ENCODE measurements at regions not wholly inside any gene's neighbourhood (a gene's known extent, or its start where the extent isn't known, plus 50 kb on each side); places are given as distances from the start of the nearest gene placed in this dataset.
A peak's percentile ranks its signal among the peaks of the same experiment; 100 is the strongest.

GRCh38 chr12:9342614-9343353 is 134.6 kb upstream of the PZP start (continued):
- no peak; the same call in 1 of the 2 replicates for TF ChIP-seq PRDM10 (CRISPR knock-in tag; IDR thresholded peaks at IDR 0.05; ENCODE audit: low read depth)
- TF ChIP-seq PPARG (CRISPR knock-in tag; conservative IDR thresholded peaks at IDR 0.05), result peak; percentile 93
- peak; percentile 51; the same call in 1 of the 2 replicates for TF ChIP-seq KDM3A (CRISPR knock-in tag; IDR thresholded peaks at IDR 0.05; ENCODE audit: low read depth)
- TF ChIP-seq TRIM24 (CRISPR knock-in tag; IDR thresholded peaks at IDR 0.05), result no peak
- peak; percentile 38 for TF ChIP-seq MLX (CRISPR knock-in tag; IDR thresholded peaks at IDR 0.05)
- no peak for TF ChIP-seq ZNF674 (CRISPR knock-in tag; IDR thresholded peaks at IDR 0.05; ENCODE audit: low read depth)
- no peak for TF ChIP-seq MLXIP (CRISPR knock-in tag; IDR thresholded peaks at IDR 0.05; ENCODE audit: borderline replicate concordance)
- TF ChIP-seq CHD2 (IDR thresholded peaks at IDR 0.05; ENCODE audit: low read depth, low read length), result no peak
- no peak for TF ChIP-seq KDM2A (CRISPR knock-in tag; IDR thresholded peaks at IDR 0.05; ENCODE audit: borderline replicate concordance, low read depth)
- TF ChIP-seq ZNF446 (CRISPR knock-in tag; IDR thresholded peaks at IDR 0.05), result no peak
- no peak for TF ChIP-seq ADNP (CRISPR knock-in tag; IDR thresholded peaks at IDR 0.05)
- TF ChIP-seq ZNF710 (CRISPR knock-in tag; IDR thresholded peaks at IDR 0.05; ENCODE audit: borderline replicate concordance), result peak; percentile 77; the same call in 1 of the 2 replicates
- no peak for TF ChIP-seq MTF2 (CRISPR knock-in tag; IDR thresholded peaks at IDR 0.05; ENCODE audit: borderline replicate concordance)
- TF ChIP-seq SIN3B (IDR thresholded peaks at IDR 0.05; ENCODE audit: low read length), result no peak
- no peak for TF ChIP-seq AKNA (CRISPR knock-in tag; IDR thresholded peaks at IDR 0.05; ENCODE audit: borderline replicate concordance)
